ENCODE measurements at regions not wholly inside any gene's neighbourhood (a gene's known extent, or its start where the extent isn't known, plus 50 kb on each side); places are given as distances from the start of the nearest gene placed in this dataset.

- no peak for TF ChIP-seq POLR2A (IDR thresholded peaks at IDR 0.05)
- TF ChIP-seq EP300 (IDR thresholded peaks at IDR 0.05) = no peak
- no peak for TF ChIP-seq CTCF (IDR thresholded peaks at IDR 0.05)
- no peak for TF ChIP-seq POLR2AphosphoS5 (IDR thresholded peaks at IDR 0.05)
- H3K36me3 ChIP-seq = no peaks in the 10 kb centered on the region
- no peak overlapping the region for H3K4me3 ChIP-seq
- no peaks in the 10 kb centered on the region for H3K9me3 ChIP-seq
- no peak for DNase-seq
- H3K4me1 ChIP-seq = no peaks in the 10 kb centered on the region
- H3K27me3 ChIP-seq = no peaks in the 10 kb centered on the region
- intact Hi-C loops (cut with DNase I) = no loop called here
- no peak overlapping the region for H3K27ac ChIP-seq
Observed at GRCh38 chr12:87775051-87775450, 254.2 kb downstream of the C12orf50 start.

- H3K27ac ChIP-seq = no peak overlapping the region
- H3K36me3 ChIP-seq = no peaks in the 10 kb centered on the region
- no peak for TF ChIP-seq POLR2A (IDR thresholded peaks at IDR 0.05)
- TF ChIP-seq CTCF (IDR thresholded peaks at IDR 0.05) = no peak
- no peak for TF ChIP-seq EP300 (IDR thresholded peaks at IDR 0.05)
- no peak for TF ChIP-seq POLR2AphosphoS5 (IDR thresholded peaks at IDR 0.05)
- no peaks in the 10 kb centered on the region for H3K27me3 ChIP-seq
- H3K9me3 ChIP-seq = no peaks in the 10 kb centered on the region
- DNase-seq = no peak
- H3K4me1 ChIP-seq = no peaks in the 10 kb centered on the region
- 83% methylated on average over 2 of the region's 2 CpGs for WGBS, 2 donors
- intact Hi-C loops (cut with DNase I) = no loop called here
- H3K4me3 ChIP-seq = no peak overlapping the region
Observed at GRCh38 chr12:87772401-87772800, 256.8 kb downstream of the C12orf50 start.

GRCh38 chr12:87768501-87769287 lies 260.5 kb downstream of the C12orf50 start:
- H3K27me3 ChIP-seq = no peaks in the 10 kb centered on the region
- intact Hi-C loops (cut with DNase I) = no loop called here
- H3K36me3 ChIP-seq = no peaks in the 10 kb centered on the region
- H3K4me1 ChIP-seq = no peaks in the 10 kb centered on the region
- H3K9me3 ChIP-seq = no peaks in the 10 kb centered on the region
- WGBS, 2 donors = 81 to 82% methylated on average over 11 of the region's 11 CpGs
- TF ChIP-seq POLR2AphosphoS5 (IDR thresholded peaks at IDR 0.05) (no peak), EP300 (IDR thresholded peaks at IDR 0.05) (no peak), POLR2A (IDR thresholded peaks at IDR 0.05) (no peak), CTCF (IDR thresholded peaks at IDR 0.05) (no peak)
- no peak overlapping the region for H3K4me3 ChIP-seq
- H3K27ac ChIP-seq = no peak overlapping the region
- no peak for DNase-seq

GRCh38 chr12:87766044-87766443 lies 263.2 kb downstream of the C12orf50 start:
- TF ChIP-seq EP300 (IDR thresholded peaks at IDR 0.05) = no peak
- no peak for TF ChIP-seq CTCF (IDR thresholded peaks at IDR 0.05)
- TF ChIP-seq POLR2AphosphoS5 (IDR thresholded peaks at IDR 0.05) = no peak
- TF ChIP-seq POLR2A (IDR thresholded peaks at IDR 0.05) = no peak
- H3K27me3 ChIP-seq = no peaks in the 10 kb centered on the region
- no peak overlapping the region for H3K27ac ChIP-seq
- H3K9me3 ChIP-seq = no peaks in the 10 kb centered on the region
- no peak overlapping the region for H3K4me3 ChIP-seq
- no peak for DNase-seq
- intact Hi-C loops (cut with DNase I) = no loop called here
- no peaks in the 10 kb centered on the region for H3K36me3 ChIP-seq
- H3K4me1 ChIP-seq = no peaks in the 10 kb centered on the region

GRCh38 chr12:87760943-87761342 lies 268.3 kb downstream of the C12orf50 start:
- 72 to 92% methylated on average over 2 of the region's 2 CpGs for WGBS, 2 donors
- H3K4me3 ChIP-seq = no peak overlapping the region
- no peaks in the 10 kb centered on the region for H3K4me1 ChIP-seq
- no peaks in the 10 kb centered on the region for H3K9me3 ChIP-seq
- H3K36me3 ChIP-seq = no peaks in the 10 kb centered on the region
- no peaks in the 10 kb centered on the region for H3K27me3 ChIP-seq
- intact Hi-C loops (cut with DNase I) = no loop called here
- no peak overlapping the region for H3K27ac ChIP-seq
- DNase-seq = no peak
- TF ChIP-seq POLR2AphosphoS5 (IDR thresholded peaks at IDR 0.05) (no peak), CTCF (IDR thresholded peaks at IDR 0.05) (no peak), EP300 (IDR thresholded peaks at IDR 0.05) (no peak), POLR2A (IDR thresholded peaks at IDR 0.05) (no peak)
